Erythroblast (primary cell): ENCODE measurements at regions not wholly inside any gene's neighbourhood (a gene's known extent, or its start where the extent isn't known, plus 50 kb on each side); places are given as distances from the start of the nearest gene placed in this dataset.

Source experiments
- GATA1 ChIP-seq: IDR thresholded peaks from 2 replicates; pipeline ENCODE4 v1.6.1; 2011; ENCODE audit warnings: low read depth, mild to moderate bottlenecking, control low read depth, low read length, moderate library complexity
- POLR2A ChIP-seq: IDR thresholded peaks from 2 replicates; pipeline ENCODE4 v1.6.1; 2011; ENCODE audit warnings: mild to moderate bottlenecking, low read length

- no peak for TF ChIP-seq POLR2A
- TF ChIP-seq GATA1, result no peak
Measured at GRCh38 chr10:45557275-45557905, 115.2 kb downstream of the ZFAND4 start.
